ENCODE measurements at regions not wholly inside any gene's neighbourhood (a gene's known extent, or its start where the extent isn't known, plus 50 kb on each side); places are given as distances from the start of the nearest gene placed in this dataset.
"Not testable (repeated sequence)": the region's sequence is repeated elsewhere in the genome, so short reads cannot be mapped to it uniquely, and the experiment has no call there.

GRCh38 chr1:143553627-143554026, 418.2 kb downstream of the FAM72C start:
- no peak for DNase-seq
- Mint-ChIP-seq H3K27ac (ENCODE audit: unreplicated experiment) (no peak overlapping the region), H3K27me3 (ENCODE audit: unreplicated experiment) (peaks cover 2% of the 10 kb centered on the region), H3K4me3 (ENCODE audit: unreplicated experiment) (no peak overlapping the region), H3K4me1 (ENCODE audit: low read depth, unreplicated experiment) (no peaks in the 10 kb centered on the region), H3K36me3 (ENCODE audit: unreplicated experiment) (no peaks in the 10 kb centered on the region), H3K9me3 (ENCODE audit: unreplicated experiment) (peaks cover 3% of the 10 kb centered on the region)
- TF ChIP-seq CTCF (IDR thresholded peaks at IDR 0.05; ENCODE audit: partially characterized antibody, unreplicated experiment): no peak

GRCh38 chr1:143504703-143505102, 467.1 kb downstream of the FAM72C start:
- not testable (repeated sequence) for H3K4me3 Mint-ChIP-seq (ENCODE audit: unreplicated experiment); H3K27ac Mint-ChIP-seq (ENCODE audit: unreplicated experiment); H3K36me3 Mint-ChIP-seq (ENCODE audit: unreplicated experiment); H3K4me1 Mint-ChIP-seq (ENCODE audit: low read depth, unreplicated experiment); DNase-seq; H3K27me3 Mint-ChIP-seq (ENCODE audit: unreplicated experiment)
- peaks cover 15% of the 10 kb centered on the region for H3K9me3 Mint-ChIP-seq (ENCODE audit: unreplicated experiment)

- H3K36me3 Mint-ChIP-seq (ENCODE audit: unreplicated experiment); H3K27me3 Mint-ChIP-seq (ENCODE audit: unreplicated experiment); H3K27ac Mint-ChIP-seq (ENCODE audit: unreplicated experiment): not testable (repeated sequence)
Measured at GRCh38 chr1:143504080-143504479, 467.7 kb downstream of the FAM72C start.

GRCh38 chr1:143503048-143503447, 468.7 kb downstream of the FAM72C start:
- H3K4me1 Mint-ChIP-seq (ENCODE audit: low read depth, unreplicated experiment); H3K36me3 Mint-ChIP-seq (ENCODE audit: unreplicated experiment); H3K27ac Mint-ChIP-seq (ENCODE audit: unreplicated experiment); H3K4me3 Mint-ChIP-seq (ENCODE audit: unreplicated experiment); H3K27me3 Mint-ChIP-seq (ENCODE audit: unreplicated experiment); DNase-seq: not testable (repeated sequence)
- H3K9me3 Mint-ChIP-seq (ENCODE audit: unreplicated experiment): peaks cover 15% of the 10 kb centered on the region

More at GRCh38 chr1:143504080-143504479, 467.7 kb downstream of the FAM72C start:
- H3K4me3 Mint-ChIP-seq (ENCODE audit: unreplicated experiment); H3K4me1 Mint-ChIP-seq (ENCODE audit: low read depth, unreplicated experiment); DNase-seq: not testable (repeated sequence)
- peaks cover 15% of the 10 kb centered on the region for H3K9me3 Mint-ChIP-seq (ENCODE audit: unreplicated experiment)

- not testable (repeated sequence) for H3K27me3 Mint-ChIP-seq (ENCODE audit: unreplicated experiment); DNase-seq; H3K27ac Mint-ChIP-seq (ENCODE audit: unreplicated experiment); H3K36me3 Mint-ChIP-seq (ENCODE audit: unreplicated experiment); H3K4me1 Mint-ChIP-seq (ENCODE audit: low read depth, unreplicated experiment); H3K4me3 Mint-ChIP-seq (ENCODE audit: unreplicated experiment)
- peaks cover 15% of the 10 kb centered on the region for H3K9me3 Mint-ChIP-seq (ENCODE audit: unreplicated experiment)
Measured at GRCh38 chr1:143502038-143502437, 469.7 kb downstream of the FAM72C start.

GRCh38 chr1:143498059-143498749, 473.6 kb downstream of the FAM72C start:
- H3K9me3 Mint-ChIP-seq (ENCODE audit: unreplicated experiment); H3K4me3 Mint-ChIP-seq (ENCODE audit: unreplicated experiment); H3K27me3 Mint-ChIP-seq (ENCODE audit: unreplicated experiment); H3K27ac Mint-ChIP-seq (ENCODE audit: unreplicated experiment); H3K4me1 Mint-ChIP-seq (ENCODE audit: low read depth, unreplicated experiment); H3K36me3 Mint-ChIP-seq (ENCODE audit: unreplicated experiment); DNase-seq: not testable (repeated sequence)

- H3K9me3 Mint-ChIP-seq (ENCODE audit: unreplicated experiment): peaks cover 1% of the 10 kb centered on the region
- peaks cover 3% of the 10 kb centered on the region for H3K27me3 Mint-ChIP-seq (ENCODE audit: unreplicated experiment)
- H3K4me3 Mint-ChIP-seq (ENCODE audit: unreplicated experiment): no peak overlapping the region
- no peaks in the 10 kb centered on the region for H3K4me1 Mint-ChIP-seq (ENCODE audit: low read depth, unreplicated experiment)
- H3K27ac Mint-ChIP-seq (ENCODE audit: unreplicated experiment): no peak overlapping the region
- no peak for DNase-seq
- no peaks in the 10 kb centered on the region for H3K36me3 Mint-ChIP-seq (ENCODE audit: unreplicated experiment)
- TF ChIP-seq CTCF (IDR thresholded peaks at IDR 0.05; ENCODE audit: partially characterized antibody, unreplicated experiment): no peak
Measured at GRCh38 chr1:143497374-143497747, 474.4 kb downstream of the FAM72C start.

GRCh38 chr1:143496526-143497373, 475.0 kb downstream of the FAM72C start:
- not testable (repeated sequence) for H3K27me3 Mint-ChIP-seq (ENCODE audit: unreplicated experiment); H3K9me3 Mint-ChIP-seq (ENCODE audit: unreplicated experiment); DNase-seq; H3K36me3 Mint-ChIP-seq (ENCODE audit: unreplicated experiment); H3K4me3 Mint-ChIP-seq (ENCODE audit: unreplicated experiment); H3K27ac Mint-ChIP-seq (ENCODE audit: unreplicated experiment); H3K4me1 Mint-ChIP-seq (ENCODE audit: low read depth, unreplicated experiment)

All from glutamatergic neuron (in vitro differentiated cells).